ENCODE measurements at regions not wholly inside any gene's neighbourhood (a gene's known extent, or its start where the extent isn't known, plus 50 kb on each side); places are given as distances from the start of the nearest gene placed in this dataset.

- no peak for DNase-seq (ENCODE audit: low spot score)
These were observed 842.8 kb downstream of the SI start for GRCh38 chr3:164235289-164236028.

GRCh38 chr3:164233951-164234350 lies 844.3 kb downstream of the SI start:
- no peak for DNase-seq (ENCODE audit: low spot score)

- no peak for DNase-seq (ENCODE audit: low spot score)
These were observed 846.6 kb downstream of the SI start for GRCh38 chr3:164231718-164232117.

GRCh38 chr3:164230385-164231094 lies 847.8 kb downstream of the SI start:
- DNase-seq (ENCODE audit: low spot score), result no peak

- DNase-seq (ENCODE audit: low spot score), result no peak
These were observed 854.2 kb downstream of the SI start for GRCh38 chr3:164224126-164224525.

DNA sequence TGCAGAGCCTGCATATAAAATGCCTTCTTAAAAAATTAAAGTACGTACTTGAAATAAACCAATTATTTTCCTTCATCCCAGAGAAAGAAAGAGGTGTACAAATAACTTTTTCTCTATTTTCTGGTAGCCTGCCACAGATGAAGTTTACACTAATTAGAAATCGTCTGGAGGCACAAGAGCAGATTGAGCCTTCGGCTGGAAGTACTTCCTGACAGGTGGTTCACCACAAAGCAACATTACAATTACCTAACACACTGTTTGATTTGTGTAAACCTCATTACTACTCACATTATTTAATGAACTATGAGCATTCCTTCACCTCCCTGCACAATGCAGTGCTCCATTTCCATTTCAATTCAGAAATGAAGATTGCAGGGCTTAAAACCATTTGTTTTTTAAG lies 856.1 kb downstream of the SI start:
- DNase-seq (ENCODE audit: low spot score), result no peak

GRCh38 chr3:164221297-164221696 lies 857.0 kb downstream of the SI start:
- no peak for DNase-seq (ENCODE audit: low spot score)

GRCh38 chr3:164209363-164209762 lies 868.9 kb downstream of the SI start:
- DNase-seq (ENCODE audit: low spot score), result no peak

GRCh38 chr3:164208821-164209220 lies 869.5 kb downstream of the SI start:
- DNase-seq (ENCODE audit: low spot score), result no peak

GRCh38 chr3:164208048-164208447 lies 870.2 kb downstream of the SI start:
- DNase-seq (ENCODE audit: low spot score), result no peak

DNA sequence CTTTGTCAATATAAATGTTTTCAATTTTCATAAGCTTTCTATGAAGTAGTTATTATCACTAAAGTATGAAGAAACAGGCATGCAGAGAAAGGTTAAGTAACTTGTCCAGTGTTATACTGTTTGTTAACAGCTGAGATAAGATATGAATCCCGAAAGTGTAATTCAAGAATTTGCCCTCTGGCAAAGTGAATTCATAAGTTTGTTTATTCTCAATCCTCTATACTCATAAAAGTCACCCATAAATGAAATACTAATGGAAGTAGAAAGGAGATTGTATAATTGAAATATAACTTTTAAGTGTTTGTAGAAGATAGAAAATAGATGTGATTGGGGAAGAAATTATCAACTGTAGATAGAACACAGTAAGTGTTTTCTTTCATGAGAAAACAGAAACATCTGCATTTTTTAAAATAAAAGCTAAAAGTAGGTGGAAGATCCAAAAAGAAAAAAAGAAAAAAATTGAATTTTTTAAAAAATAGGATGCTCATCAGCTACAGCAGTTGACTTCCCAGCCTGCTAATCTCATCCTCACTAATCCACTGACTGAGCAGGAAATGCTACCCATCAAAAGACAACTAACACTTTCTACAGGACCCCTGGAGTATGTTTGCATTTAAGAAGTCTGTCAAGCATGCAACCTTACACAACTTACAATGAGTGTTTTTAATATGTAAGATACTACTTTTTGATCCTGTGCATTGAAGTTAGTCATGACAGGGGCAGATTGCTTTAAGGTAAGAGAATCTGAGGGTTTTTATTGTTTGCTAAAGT lies 878.1 kb downstream of the SI start:
- no peak for DNase-seq (ENCODE audit: low spot score)

- no peak for DNase-seq (ENCODE audit: low spot score)
These were observed 881.8 kb downstream of the SI start for GRCh38 chr3:164196477-164196876.

DNA sequence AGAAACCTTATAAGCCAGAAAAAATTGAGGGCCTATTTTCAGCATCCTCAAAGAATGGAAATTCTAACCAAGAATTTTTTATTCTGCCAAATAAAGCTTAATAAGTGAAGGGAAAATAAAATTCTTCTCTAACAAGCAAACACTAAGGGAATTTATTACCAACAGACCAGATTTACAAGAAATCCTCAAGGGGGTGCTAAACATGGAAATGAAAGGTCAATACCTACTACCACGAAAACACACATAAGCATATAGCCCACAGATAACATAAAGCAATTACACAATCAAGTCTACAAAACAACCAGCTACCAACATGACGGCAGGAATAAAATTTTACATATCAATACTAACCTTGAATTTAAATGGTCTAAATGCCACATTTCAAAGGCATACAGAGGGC lies 883.5 kb downstream of the SI start:
- no peak for DNase-seq (ENCODE audit: low spot score)

GRCh38 chr3:164192974-164193373 lies 885.3 kb downstream of the SI start:
- no peak for DNase-seq (ENCODE audit: low spot score)

- no peak for DNase-seq (ENCODE audit: low spot score)
These were observed 887.7 kb downstream of the SI start for GRCh38 chr3:164190566-164190965.

DNA sequence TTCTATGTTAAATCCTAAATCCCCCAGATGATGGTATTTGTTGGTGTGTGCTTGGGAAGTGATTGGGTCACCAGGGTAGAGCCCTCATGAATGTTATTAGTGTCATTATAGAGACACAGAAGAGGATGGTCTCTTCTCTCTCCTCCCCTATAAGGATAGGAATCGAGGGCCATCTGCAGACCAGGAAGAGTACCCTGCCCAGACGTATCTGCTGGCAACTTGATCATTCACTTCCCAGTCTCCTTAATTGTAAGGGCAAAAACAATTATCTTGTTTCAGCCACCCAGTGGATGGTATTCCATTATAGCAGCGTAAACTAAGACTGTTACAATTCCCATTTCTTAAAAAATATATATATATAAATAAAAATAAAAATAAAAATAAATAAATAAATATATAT lies 892.2 kb downstream of the SI start:
- no peak for DNase-seq (ENCODE audit: low spot score)

DNA sequence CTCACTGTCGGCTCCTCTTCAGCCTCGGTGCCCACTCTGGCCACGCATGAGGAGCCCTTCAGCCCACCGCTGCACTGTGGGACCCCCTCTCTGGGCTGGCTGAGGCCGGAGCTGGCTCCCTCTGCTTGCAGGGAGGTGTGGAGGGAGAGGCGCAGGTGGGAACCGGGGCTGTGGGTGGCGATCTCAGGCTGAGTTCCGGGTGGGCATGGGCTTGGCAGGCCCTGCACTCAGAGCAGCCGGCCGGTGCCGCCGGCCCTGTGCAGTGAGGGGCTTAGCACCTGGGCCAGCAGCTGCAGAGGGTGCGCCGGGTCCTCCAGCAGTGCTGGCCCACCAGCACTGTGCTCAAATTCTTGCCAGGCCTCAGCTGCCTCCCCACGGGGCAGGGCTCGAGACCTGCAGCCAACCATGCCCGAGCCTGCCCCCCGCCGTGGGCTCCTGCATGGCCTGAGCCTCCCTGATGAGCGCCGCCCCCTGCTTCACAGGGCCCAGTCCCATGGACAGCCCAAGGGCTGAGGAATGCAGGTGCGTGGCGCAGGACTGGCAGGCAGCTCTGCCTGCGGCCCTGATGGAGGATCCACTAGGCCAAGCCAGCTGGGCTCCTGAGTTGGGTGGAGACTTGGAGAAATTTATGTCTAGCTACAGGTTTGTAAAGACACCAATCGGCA lies 899.1 kb downstream of the SI start:
- no peak for DNase-seq (ENCODE audit: low spot score)

GRCh38 chr3:164174059-164174458 lies 904.2 kb downstream of the SI start:
- DNase-seq (ENCODE audit: low spot score), result no peak

GRCh38 chr3:164155400-164155799 lies 922.9 kb downstream of the SI start:
- no peak for DNase-seq (ENCODE audit: low spot score)

DNA sequence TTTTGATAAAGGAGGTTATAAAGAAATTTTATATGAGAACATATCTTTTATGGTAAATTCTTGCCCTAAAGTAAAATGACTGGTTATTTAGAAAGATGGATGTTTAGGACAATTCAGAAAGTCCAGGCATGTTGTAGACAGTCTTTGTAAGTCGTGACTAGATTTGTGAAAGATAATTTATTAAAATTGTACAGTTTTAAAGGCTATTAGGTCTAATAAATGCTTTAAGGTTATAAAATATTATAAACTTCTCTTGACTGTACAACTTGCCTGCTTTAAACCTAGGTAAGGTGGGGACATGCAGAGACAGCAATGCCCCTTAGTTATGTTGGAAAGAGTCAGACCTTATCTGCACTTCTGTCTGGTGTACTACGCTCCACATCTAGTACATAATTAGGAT lies 933.5 kb downstream of the SI start:
- no peak for DNase-seq (ENCODE audit: low spot score)

- no peak for DNase-seq (ENCODE audit: low spot score)
These were observed 945.4 kb downstream of the SI start for GRCh38 chr3:164132878-164133277.

Data from LoVo (cell line).